ENCODE measurements at regions not wholly inside any gene's neighbourhood (a gene's known extent, or its start where the extent isn't known, plus 50 kb on each side); places are given as distances from the start of the nearest gene placed in this dataset.

- no peaks in the 10 kb centered on the region for H3K4me1 ChIP-seq (ENCODE audit: insufficient read depth)
- Mint-ChIP-seq H3K9me3 (peaks cover 40% of the 10 kb centered on the region), H3K36me3 (ENCODE audit: low read depth) (peaks cover 16% of the 10 kb centered on the region), H3K27ac (no peak overlapping the region), H3K4me3 (no peak overlapping the region; the same call in 2 of the 3 replicates), H3K4me1 (peaks cover 3% of the 10 kb centered on the region; the same call in 1 of the 3 replicates), H3K27me3 (ENCODE audit: insufficient read depth, low read depth, poor library complexity) (peaks cover 9% of the 10 kb centered on the region)
- no peak for TF ChIP-seq NANOG (IDR thresholded peaks at IDR 0.05; ENCODE audit: borderline replicate concordance)
- TF ChIP-seq, protein P1, sequence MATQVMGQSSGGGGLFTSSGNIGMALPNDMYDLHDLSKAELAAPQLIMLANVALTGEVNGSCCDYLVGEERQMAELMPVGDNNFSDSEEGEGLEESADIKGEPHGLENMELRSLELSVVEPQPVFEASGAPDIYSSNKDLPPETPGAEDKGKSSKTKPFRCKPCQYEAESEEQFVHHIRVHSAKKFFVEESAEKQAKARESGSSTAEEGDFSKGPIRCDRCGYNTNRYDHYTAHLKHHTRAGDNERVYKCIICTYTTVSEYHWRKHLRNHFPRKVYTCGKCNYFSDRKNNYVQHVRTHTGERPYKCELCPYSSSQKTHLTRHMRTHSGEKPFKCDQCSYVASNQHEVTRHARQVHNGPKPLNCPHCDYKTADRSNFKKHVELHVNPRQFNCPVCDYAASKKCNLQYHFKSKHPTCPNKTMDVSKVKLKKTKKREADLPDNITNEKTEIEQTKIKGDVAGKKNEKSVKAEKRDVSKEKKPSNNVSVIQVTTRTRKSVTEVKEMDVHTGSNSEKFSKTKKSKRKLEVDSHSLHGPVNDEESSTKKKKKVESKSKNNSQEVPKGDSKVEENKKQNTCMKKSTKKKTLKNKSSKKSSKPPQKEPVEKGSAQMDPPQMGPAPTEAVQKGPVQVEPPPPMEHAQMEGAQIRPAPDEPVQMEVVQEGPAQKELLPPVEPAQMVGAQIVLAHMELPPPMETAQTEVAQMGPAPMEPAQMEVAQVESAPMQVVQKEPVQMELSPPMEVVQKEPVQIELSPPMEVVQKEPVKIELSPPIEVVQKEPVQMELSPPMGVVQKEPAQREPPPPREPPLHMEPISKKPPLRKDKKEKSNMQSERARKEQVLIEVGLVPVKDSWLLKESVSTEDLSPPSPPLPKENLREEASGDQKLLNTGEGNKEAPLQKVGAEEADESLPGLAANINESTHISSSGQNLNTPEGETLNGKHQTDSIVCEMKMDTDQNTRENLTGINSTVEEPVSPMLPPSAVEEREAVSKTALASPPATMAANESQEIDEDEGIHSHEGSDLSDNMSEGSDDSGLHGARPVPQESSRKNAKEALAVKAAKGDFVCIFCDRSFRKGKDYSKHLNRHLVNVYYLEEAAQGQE (IDR thresholded peaks at IDR 0.05; ENCODE audit: unreplicated experiment), result no peak
- TF ChIP-seq ZNF462 (CRISPR knock-in tag; IDR thresholded peaks at IDR 0.05), result no peak
- no peak overlapping the region for H3K27ac ChIP-seq (ENCODE audit: low read depth)
- DNase-seq (ENCODE audit: low spot score), result no peak
- no peak for ATAC-seq
- no peaks in the 10 kb centered on the region for H3K9me2 ChIP-seq (ENCODE audit: insufficient read depth)
- no peaks in the 10 kb centered on the region for H4K20me1 ChIP-seq (replicated peaks; ENCODE audit: insufficient read depth)
- H3K27me3 ChIP-seq (ENCODE audit: insufficient read depth), result no peaks in the 10 kb centered on the region
- H2AFZ ChIP-seq, result no peak overlapping the region
- H3K36me3 ChIP-seq (ENCODE audit: insufficient read depth), result no peaks in the 10 kb centered on the region
- H3K4me3 ChIP-seq, result no peak overlapping the region
- no peak overlapping the region for H3K4me2 ChIP-seq
- no peaks in the 10 kb centered on the region for H3K79me2 ChIP-seq (replicated peaks; ENCODE audit: insufficient read depth)
- H3F3A ChIP-seq (replicated peaks; ENCODE audit: low read depth), result no peaks in the 10 kb centered on the region
Observed at GRCh38 chr6:170137911-170138910, 152.7 kb downstream of the DLL1 start.

All from GM23338 (cell line).